B cell (primary cell): ENCODE measurements at regions not wholly inside any gene's neighbourhood (a gene's known extent, or its start where the extent isn't known, plus 50 kb on each side); places are given as distances from the start of the nearest gene placed in this dataset.

Experiments used
- EZH2 ChIP-seq: IDR thresholded peaks from 2 replicates; pipeline ENCODE4 v1.6.1; 2012; ENCODE audit warnings: borderline replicate concordance, low read depth, mild to moderate bottlenecking, moderate library complexity, low read length; ENCODE audit not compliant: insufficient read depth, poor library complexity, severe bottlenecking
- TF ChIP-seq, protein P1 (sequence below): fragments of 200-600 bp; IDR thresholded peaks from one replicate; pipeline ENCODE4 v1.8.0; 2022; ENCODE audit warnings: antibody characterized with exemption, mild to moderate bottlenecking

DNA sequence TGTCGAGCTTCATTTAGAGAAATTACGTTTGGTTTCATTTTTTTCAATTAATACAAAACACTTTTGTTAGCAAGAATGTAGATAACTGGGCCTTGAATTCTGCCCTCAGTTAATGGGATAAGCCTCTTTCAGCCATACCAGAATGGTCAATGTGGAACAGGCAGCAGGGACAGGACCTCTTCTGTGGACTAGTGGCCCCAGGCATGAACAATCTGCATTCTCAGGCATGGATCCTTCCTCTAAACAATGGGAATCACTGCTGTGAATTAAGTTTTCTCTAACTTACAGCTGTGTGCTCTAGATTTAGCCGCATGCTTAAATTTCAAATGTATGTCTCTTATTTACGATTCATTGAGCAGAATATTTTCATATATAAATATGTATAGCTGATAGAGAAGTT is 237.7 kb upstream of the PRKCQ start:
- TF ChIP-seq, protein P1, sequence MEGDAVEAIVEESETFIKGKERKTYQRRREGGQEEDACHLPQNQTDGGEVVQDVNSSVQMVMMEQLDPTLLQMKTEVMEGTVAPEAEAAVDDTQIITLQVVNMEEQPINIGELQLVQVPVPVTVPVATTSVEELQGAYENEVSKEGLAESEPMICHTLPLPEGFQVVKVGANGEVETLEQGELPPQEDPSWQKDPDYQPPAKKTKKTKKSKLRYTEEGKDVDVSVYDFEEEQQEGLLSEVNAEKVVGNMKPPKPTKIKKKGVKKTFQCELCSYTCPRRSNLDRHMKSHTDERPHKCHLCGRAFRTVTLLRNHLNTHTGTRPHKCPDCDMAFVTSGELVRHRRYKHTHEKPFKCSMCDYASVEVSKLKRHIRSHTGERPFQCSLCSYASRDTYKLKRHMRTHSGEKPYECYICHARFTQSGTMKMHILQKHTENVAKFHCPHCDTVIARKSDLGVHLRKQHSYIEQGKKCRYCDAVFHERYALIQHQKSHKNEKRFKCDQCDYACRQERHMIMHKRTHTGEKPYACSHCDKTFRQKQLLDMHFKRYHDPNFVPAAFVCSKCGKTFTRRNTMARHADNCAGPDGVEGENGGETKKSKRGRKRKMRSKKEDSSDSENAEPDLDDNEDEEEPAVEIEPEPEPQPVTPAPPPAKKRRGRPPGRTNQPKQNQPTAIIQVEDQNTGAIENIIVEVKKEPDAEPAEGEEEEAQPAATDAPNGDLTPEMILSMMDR, result no peak
- no peak for TF ChIP-seq EZH2
